Dermis blood vessel endothelial cell (primary cell): ENCODE measurements at regions not wholly inside any gene's neighbourhood (a gene's known extent, or its start where the extent isn't known, plus 50 kb on each side); places are given as distances from the start of the nearest gene placed in this dataset.

Source experiments
- DNase-seq: peaks from one replicate; pipeline ENCODE4 v3.0.0; 2010

DNA sequence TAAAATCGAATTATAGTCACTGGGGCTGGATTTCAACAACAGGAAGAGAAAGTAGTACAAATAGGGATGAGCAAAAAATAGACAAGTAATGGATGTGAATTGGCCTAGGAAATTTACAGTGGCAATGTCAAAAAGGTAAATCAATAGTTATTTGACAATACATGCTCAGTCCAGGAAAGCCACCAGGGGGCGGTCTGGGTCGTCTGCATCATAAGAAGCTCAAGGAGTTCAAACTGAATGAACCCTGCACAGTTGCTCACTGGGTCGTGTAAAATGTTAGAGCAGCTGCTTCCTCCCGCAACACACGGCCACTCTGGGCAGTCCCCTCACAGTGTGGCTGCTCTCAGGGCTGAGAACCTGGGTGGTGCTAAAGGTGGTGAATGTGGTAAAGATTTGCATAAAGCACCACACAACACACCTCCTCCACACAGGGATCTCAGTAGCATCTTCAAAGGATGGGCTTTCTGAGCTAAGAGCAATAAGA is 85.9 kb downstream of the ZNF280B start:
- peak; percentile 77 for DNase-seq

DNA sequence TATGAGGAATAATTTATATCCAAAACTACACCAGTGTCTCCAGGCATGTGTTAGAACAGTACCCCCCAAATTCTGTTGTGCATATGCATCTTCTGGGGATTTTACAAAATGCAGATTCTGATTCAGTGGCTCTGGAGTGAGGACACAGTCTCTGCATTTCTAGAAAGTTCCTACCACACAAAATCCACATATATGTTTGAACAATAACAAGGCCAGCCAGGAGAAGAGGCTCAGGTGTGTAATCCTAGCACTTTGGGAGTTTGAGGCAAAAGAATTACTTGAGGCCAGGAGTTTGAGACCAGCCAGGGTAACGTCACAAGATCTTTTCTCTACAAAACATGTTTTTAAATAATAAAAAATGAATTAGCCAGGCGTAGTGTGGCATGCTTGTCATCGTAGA is 84.9 kb downstream of the ZNF280B start:
- no peak for DNase-seq

- no peak for DNase-seq
Observed at GRCh38 chr22:22424210-22424800, 84.2 kb downstream of the ZNF280B start.

DNA sequence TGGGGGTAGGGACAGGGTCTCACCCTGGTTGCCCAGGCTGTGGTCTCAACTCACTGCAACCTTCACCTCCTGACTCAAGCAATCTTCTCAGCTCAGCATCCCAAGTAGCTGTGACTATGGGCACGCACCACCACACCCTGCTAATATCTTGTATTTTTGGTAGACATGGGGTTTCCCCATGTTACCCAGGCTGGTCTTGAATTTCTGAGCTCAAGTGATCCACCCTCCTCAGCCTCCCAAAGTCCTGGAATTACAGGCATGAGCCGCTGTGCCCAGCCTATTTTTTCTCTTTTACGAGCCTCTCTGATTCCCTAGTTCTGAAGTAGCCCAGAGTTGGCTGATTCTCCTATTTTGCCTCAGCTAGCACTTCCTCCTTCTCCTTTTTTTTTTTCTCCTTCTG is 83.6 kb downstream of the ZNF280B start:
- no peak for DNase-seq

DNA sequence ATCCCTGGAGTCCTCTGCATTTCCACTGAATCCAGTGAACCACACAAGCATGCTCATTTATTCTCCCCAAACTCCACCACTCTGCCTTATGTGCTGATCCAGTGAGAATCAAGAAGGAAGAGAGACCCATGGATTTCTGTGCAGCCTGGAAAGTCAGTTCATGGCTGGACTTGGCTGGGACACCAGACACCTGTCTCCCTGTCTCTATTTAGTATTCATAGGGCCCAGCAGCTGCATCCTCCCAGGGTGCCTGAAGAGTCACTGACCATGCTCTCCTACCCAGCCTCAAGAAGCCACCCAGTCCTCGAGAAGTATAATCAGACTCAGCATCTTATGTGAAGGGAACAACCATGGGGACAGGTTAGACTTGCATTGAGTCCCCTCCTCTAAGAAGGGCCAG is 83.2 kb downstream of the ZNF280B start:
- no peak for DNase-seq

GRCh38 chr22:22425783-22426624 is 82.5 kb downstream of the ZNF280B start:
- DNase-seq, result no peak

GRCh38 chr22:22427542-22428065 is 80.9 kb downstream of the ZNF280B start:
- DNase-seq, result no peak

GRCh38 chr22:22428222-22429098 is 80.1 kb downstream of the ZNF280B start:
- no peak for DNase-seq

- peak; percentile 3 for DNase-seq
Observed at GRCh38 chr22:22429369-22430108, 79.0 kb downstream of the ZNF280B start.

DNA sequence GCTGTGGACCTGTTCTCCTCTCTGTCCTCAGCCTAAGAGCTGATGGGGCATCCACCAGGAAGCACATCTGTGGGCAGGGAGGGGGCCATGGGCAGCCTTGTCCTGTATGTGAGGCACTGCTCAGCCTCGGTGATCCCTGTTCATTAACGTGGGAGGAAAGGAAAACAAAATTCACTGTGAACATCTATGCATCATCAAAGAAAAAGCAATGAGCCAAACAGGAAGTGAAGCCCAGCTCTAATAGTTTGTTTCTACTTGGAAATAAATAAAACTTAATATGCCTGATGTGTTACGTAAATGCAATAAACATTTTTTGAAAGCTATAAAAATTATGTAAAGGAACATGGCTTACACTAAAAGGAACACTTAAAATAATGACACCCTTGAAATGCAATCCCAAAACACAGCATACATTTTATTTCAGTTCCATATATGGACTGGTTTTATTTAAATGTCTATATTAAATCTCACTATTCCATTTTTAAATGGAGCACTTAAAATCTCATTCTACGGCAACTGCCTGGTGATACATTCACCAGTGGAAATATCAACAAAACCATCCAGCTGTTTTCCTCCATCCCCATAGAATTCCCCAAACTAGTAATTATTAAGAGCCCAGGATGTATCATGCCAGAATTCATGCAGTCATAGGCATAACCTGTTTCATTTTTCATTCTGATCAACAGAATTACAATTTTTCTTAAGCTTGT is 78.3 kb downstream of the ZNF280B start:
- no peak for DNase-seq

- DNase-seq, result peak; percentile 71
Observed at GRCh38 chr22:22431271-22432220, 77.0 kb downstream of the ZNF280B start.

GRCh38 chr22:22432479-22432878 is 76.1 kb downstream of the ZNF280B start:
- DNase-seq, result no peak

DNA sequence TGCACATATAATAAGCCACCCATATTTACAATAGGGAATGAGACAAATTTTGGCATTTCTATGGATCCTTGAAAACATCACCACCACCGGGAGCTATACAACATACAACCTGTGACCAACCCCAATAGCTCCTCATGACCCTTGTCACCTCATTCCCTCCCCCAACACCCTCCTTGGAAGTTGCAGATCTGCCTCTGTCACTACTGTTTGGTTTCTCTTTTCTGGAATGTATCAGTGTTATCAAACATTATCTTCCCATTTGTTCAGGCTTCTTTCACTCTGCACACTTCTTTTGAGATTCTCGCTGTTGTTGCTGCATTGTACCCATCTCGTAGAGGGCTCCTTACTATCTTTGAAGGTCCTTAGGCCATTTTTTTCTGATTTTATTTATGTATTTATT is 75.6 kb downstream of the ZNF280B start:
- DNase-seq, result no peak

GRCh38 chr22:22433770-22434169 is 74.8 kb downstream of the ZNF280B start:
- no peak for DNase-seq
